ENCODE measurements at regions not wholly inside any gene's neighbourhood (a gene's known extent, or its start where the extent isn't known, plus 50 kb on each side); places are given as distances from the start of the nearest gene placed in this dataset.
"Not testable (repeated sequence)": the region's sequence is repeated elsewhere in the genome, so short reads cannot be mapped to it uniquely, and the experiment has no call there.

- H3K4me3 ChIP-seq (ENCODE audit: low read depth, low read length) = no peak overlapping the region
These were observed 98.1 kb upstream of the NANOS1 start for GRCh38 chr10:118931436-118931835.

DNA sequence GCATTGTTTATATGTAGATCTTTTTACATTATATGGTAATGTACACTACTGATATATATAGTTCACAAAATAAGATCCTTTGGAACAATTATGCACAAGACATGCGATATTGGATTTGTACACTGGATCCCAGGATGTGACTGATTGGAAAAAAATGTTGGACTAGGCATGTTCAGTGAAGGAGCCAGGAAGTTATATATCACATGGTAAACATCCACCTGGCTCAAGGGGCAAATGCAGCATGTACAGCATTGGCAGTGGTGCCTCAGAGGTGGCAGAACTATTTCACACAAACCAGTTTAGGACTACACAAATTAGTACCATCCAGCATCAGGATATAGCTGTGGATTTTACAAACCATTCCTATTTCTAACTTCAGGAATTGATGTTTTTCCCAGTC, 97.4 kb upstream of the NANOS1 start:
- H3K4me3 ChIP-seq (ENCODE audit: low read depth, low read length); DNase-seq (ENCODE audit: low read depth): not testable (repeated sequence)

More at GRCh38 chr10:118931436-118931835, 98.1 kb upstream of the NANOS1 start:
- no peak for DNase-seq (ENCODE audit: low read depth)

DNA sequence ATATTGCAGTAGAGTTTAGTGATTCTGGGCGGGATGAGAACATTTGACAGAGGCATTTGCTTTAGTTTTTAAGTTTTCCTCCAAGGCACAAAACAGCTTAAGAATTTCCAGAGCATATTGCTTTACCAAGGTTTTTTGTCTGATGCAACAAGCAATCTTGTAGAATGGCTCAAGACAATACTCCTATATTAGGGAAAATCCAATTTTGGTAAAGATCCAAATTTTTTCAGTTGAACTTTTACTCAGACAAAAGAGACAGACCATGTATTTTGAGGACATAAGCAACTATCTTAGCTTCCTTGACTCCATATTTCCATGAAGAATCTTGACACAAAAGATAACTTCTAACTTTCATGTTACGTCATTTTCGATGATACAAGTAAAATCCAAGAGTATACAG, 92.3 kb upstream of the NANOS1 start:
- H3K4me3 ChIP-seq (ENCODE audit: low read depth, low read length) = no peak overlapping the region
- no peak for DNase-seq (ENCODE audit: low read depth)

GRCh38 chr10:118939211-118940007, 90.1 kb upstream of the NANOS1 start:
- no peak overlapping the region for H3K4me3 ChIP-seq (ENCODE audit: low read depth, low read length)
- no peak for DNase-seq (ENCODE audit: low read depth)

- H3K4me3 ChIP-seq (ENCODE audit: low read depth, low read length) = no peak overlapping the region
- DNase-seq (ENCODE audit: low read depth) = no peak
These were observed 89.1 kb upstream of the NANOS1 start for GRCh38 chr10:118940386-118940785.

DNA sequence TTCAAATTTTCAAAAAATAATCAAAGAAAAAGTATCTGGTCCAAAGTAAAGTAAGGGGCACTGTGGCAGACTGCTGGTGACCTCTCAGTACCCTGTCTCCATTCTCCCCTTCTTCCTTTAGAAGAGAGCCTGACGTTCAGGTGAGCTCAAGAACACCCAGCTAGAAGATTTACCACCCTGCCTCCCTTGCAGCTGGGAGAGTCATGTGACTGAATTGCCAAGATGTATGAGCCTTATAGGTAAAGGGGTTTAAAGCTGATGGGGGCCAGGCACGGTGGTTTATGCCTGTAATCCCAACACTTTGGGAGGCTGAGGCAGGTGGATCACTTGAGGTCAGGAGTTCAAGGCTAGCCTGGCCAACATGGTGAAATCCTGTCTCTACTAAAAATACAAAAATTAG, 86.3 kb upstream of the NANOS1 start:
- no peak overlapping the region for H3K4me3 ChIP-seq (ENCODE audit: low read depth, low read length)
- no peak for DNase-seq (ENCODE audit: low read depth)

- DNase-seq (ENCODE audit: low read depth) = no peak
These were observed 84.4 kb upstream of the NANOS1 start for GRCh38 chr10:118944959-118945633.

DNA sequence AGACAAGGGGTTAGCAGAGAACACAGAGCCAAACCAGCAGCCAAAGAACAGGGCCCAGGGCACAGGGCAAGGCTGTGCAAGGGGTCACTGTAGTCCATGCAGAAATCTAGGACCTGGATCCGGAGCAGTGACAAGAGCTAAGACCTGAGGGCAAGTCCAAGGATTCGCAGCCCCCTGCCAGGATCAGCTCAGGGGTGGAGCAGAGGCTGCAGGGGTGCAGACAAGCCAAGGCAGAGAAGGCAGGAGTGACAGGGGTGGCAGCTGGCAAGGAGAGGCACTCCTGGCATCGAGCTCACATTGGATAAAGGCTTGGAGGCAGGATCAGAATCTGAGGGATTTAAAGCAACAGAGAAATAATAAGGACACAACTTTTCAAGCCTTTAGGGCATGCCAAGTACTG, 80.7 kb upstream of the NANOS1 start:
- H3K4me3 ChIP-seq (ENCODE audit: low read depth, low read length) = no peak overlapping the region
- no peak for DNase-seq (ENCODE audit: low read depth)

More at GRCh38 chr10:118944959-118945633, 84.4 kb upstream of the NANOS1 start:
- H3K4me3 ChIP-seq (ENCODE audit: low read depth, low read length) = no peak overlapping the region

- DNase-seq (ENCODE audit: low read depth) = no peak
- H3K4me3 ChIP-seq (ENCODE audit: low read depth, low read length) = no peak overlapping the region
These were observed 79.3 kb upstream of the NANOS1 start for GRCh38 chr10:118950190-118950680.

GRCh38 chr10:118950997-118951637, 78.4 kb upstream of the NANOS1 start:
- H3K4me3 ChIP-seq (ENCODE audit: low read depth, low read length) = no peak overlapping the region
- DNase-seq (ENCODE audit: low read depth) = no peak

- H3K4me3 ChIP-seq (ENCODE audit: low read depth, low read length) = no peak overlapping the region
- no peak for DNase-seq (ENCODE audit: low read depth)
These were observed 76.8 kb upstream of the NANOS1 start for GRCh38 chr10:118952493-118953295.

DNA sequence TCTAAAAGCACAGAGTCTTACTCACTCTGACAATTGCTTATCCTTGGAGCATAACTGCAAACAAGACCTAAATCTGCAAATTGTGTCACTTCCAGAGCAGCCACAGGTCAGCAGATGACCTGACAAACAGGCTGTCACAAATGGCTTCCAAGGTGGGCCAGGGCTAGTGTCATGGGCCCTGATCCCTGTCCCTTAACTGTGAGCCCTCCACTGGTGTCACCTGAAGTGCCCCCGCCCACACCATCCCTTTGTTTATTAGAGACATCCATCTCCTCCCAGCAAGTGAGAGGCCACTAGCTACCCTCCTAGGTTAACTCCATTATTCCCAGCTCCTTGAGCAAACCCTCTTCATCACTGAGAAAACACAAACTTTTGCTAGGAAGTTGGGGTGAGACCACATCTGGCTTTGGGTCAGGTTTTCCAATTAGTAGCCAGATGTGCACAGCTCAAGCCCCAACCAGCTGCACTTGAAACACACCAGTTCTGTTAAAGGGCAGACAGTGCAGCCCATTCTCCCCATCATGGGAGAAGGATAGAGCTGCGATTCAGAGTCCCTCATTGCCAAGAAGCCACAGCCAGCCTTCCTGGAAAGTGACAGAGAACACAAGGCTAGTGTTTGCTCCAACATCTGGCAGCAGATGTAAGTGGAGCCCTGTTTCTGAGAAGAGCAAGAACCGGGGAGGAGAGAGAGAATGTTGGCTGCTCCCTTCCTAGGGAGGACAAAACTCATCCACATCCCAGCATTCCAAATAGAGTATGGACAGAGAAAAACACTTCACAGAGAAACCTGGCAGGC, 75.7 kb upstream of the NANOS1 start:
- DNase-seq (ENCODE audit: low read depth) = no peak

DNA sequence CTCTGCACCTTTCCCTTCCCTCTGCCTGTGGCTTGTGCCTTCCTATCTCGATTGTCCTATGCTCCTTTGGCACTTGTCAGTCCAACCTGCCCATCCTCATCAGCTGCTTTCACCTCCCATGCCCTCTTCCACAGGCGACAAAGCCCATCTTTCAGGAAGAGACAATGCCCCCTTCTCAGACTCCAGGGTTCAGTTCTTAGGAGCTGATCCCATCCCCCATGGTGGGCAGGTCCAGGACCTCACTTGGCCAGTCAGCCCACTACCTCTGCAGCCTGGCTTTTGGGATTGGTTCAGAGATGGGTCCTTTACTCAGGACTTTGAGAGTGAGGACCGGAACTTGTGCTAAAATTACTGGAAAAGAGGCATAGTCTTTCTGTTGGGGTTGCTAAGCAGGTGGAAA, 74.0 kb upstream of the NANOS1 start:
- no peak overlapping the region for H3K4me3 ChIP-seq (ENCODE audit: low read depth, low read length)
- DNase-seq (ENCODE audit: low read depth) = no peak

More for the DNA sequence above, 75.7 kb upstream of the NANOS1 start:
- no peak overlapping the region for H3K4me3 ChIP-seq (ENCODE audit: low read depth, low read length)

GRCh38 chr10:118955951-118956801, 73.3 kb upstream of the NANOS1 start:
- no peak for DNase-seq (ENCODE audit: low read depth)
- no peak overlapping the region for H3K4me3 ChIP-seq (ENCODE audit: low read depth, low read length)

- no peak for DNase-seq (ENCODE audit: low read depth)
- H3K4me3 ChIP-seq (ENCODE audit: low read depth, low read length) = no peak overlapping the region
These were observed 72.6 kb upstream of the NANOS1 start for GRCh38 chr10:118956802-118957442.

DNA sequence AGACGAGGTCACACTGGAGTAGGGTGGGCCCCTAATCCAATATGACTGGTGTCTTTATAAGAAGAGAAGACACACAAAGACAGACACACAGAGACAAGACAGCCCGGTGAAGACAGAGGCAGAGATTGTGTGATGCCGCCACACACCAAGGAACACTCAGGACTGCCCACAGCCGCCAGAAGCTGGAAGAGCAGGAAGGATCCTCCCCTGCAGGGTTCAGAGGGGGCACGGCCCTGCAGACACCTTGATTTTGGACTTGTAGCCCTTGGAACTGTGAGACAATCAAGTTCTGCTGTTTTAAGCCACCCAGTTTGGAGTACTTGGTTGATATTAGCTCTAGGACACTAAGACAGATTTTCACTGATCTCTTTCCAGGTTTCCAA, 72.1 kb upstream of the NANOS1 start:
- H3K4me3 ChIP-seq (ENCODE audit: low read depth, low read length) = no peak overlapping the region
- DNase-seq (ENCODE audit: low read depth) = no peak

DNA sequence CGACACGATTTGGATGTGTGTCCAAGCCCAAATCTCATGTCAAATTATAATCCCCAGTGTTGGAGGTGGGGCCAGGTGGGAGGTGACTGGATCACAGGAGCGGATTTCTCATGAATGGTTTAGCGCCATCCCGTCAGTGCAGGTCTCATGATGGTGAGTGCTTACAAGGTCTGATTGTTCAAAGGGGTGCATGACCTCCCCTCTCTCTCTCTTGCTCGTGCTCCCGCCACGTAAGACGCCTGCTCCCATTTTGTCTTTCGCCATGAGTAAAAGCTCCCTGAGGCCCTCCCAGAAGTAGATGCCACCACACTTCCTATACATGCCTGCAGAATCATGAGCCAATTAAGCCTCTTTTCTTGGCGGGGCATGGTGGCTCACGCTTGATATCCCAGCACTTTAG, 71.5 kb upstream of the NANOS1 start:
- DNase-seq (ENCODE audit: low read depth) = no peak

More for the DNA sequence above, 71.5 kb upstream of the NANOS1 start:
- H3K4me3 ChIP-seq (ENCODE audit: low read depth, low read length) = no peak overlapping the region
